ENCODE measurements at regions not wholly inside any gene's neighbourhood (a gene's known extent, or its start where the extent isn't known, plus 50 kb on each side); places are given as distances from the start of the nearest gene placed in this dataset.

GRCh38 chr4:58553031-58553430, 1442.8 kb upstream of the IGFBP7 start:
- no peaks in the 10 kb centered on the region for H3K27me3 Mint-ChIP-seq (ENCODE audit: insufficient read depth, unreplicated experiment)
- no peak for DNase-seq

GRCh38 chr4:58551676-58552075, 1441.5 kb upstream of the IGFBP7 start:
- no peak overlapping the region for H3K27ac Mint-ChIP-seq (ENCODE audit: unreplicated experiment)
- Histone ChIP-seq H3K9me3 (no peaks in the 10 kb centered on the region), H3K27me3 (replicated peaks; ENCODE audit: control insufficient read depth, insufficient read depth, low read length) (no peaks in the 10 kb centered on the region), H3K4me3 (ENCODE audit: low read depth, low read length) (no peak overlapping the region), H3K4me1 (no peaks in the 10 kb centered on the region), H3K36me3 (ENCODE audit: control insufficient read depth, insufficient read depth, low read length) (no peaks in the 10 kb centered on the region)
- no peaks in the 10 kb centered on the region for H3K36me3 Mint-ChIP-seq (ENCODE audit: insufficient read depth, unreplicated experiment)
- no peak for DNase-seq
- H3K4me3 Mint-ChIP-seq (ENCODE audit: unreplicated experiment) = no peak overlapping the region
- H3K27me3 Mint-ChIP-seq (ENCODE audit: insufficient read depth, unreplicated experiment) = no peaks in the 10 kb centered on the region
- TF ChIP-seq CTCF (IDR thresholded peaks at IDR 0.05; ENCODE audit: insufficient read depth in 1 of 2, low read depth in 1 of 2, low read length in 1 of 2, severe bottlenecking in 1 of 2, unreplicated experiment in 1 of 2) = no peak
- H3K9me3 Mint-ChIP-seq (ENCODE audit: unreplicated experiment) = no peaks in the 10 kb centered on the region
- BruUV-seq (replicated peaks) = no TSS peak
- no peaks in the 10 kb centered on the region for H3K4me1 Mint-ChIP-seq (ENCODE audit: low read depth, unreplicated experiment)
- POLR2A ChIA-PET = no interaction called here
- CTCF ChIA-PET = no interaction called here
- intact Hi-C loops (cut with micrococcal nuclease; ENCODE audit: unreplicated experiment) = no loop called here

More at GRCh38 chr4:58553031-58553430, 1442.8 kb upstream of the IGFBP7 start:
- Histone ChIP-seq H3K36me3 (ENCODE audit: control insufficient read depth, insufficient read depth, low read length) (no peaks in the 10 kb centered on the region), H3K9me3 (no peaks in the 10 kb centered on the region), H3K4me1 (no peaks in the 10 kb centered on the region), H3K27me3 (replicated peaks; ENCODE audit: control insufficient read depth, insufficient read depth, low read length) (no peaks in the 10 kb centered on the region), H3K4me3 (ENCODE audit: low read depth, low read length) (no peak overlapping the region)
- BruUV-seq (replicated peaks) = no TSS peak
- no peak overlapping the region for H3K4me3 Mint-ChIP-seq (ENCODE audit: unreplicated experiment)
- no peak for TF ChIP-seq CTCF (IDR thresholded peaks at IDR 0.05; ENCODE audit: insufficient read depth in 1 of 2, low read depth in 1 of 2, low read length in 1 of 2, severe bottlenecking in 1 of 2, unreplicated experiment in 1 of 2)
- no peak overlapping the region for H3K27ac Mint-ChIP-seq (ENCODE audit: unreplicated experiment)
- no peaks in the 10 kb centered on the region for H3K4me1 Mint-ChIP-seq (ENCODE audit: low read depth, unreplicated experiment)
- ChIA-PET CTCF (no interaction called here), POLR2A (no interaction called here)
- H3K9me3 Mint-ChIP-seq (ENCODE audit: unreplicated experiment) = no peaks in the 10 kb centered on the region
- intact Hi-C loops (cut with micrococcal nuclease; ENCODE audit: unreplicated experiment) = no loop called here
- H3K36me3 Mint-ChIP-seq (ENCODE audit: insufficient read depth, unreplicated experiment) = no peaks in the 10 kb centered on the region

- H3K4me3 Mint-ChIP-seq (ENCODE audit: unreplicated experiment) = no peak overlapping the region
- no peaks in the 10 kb centered on the region for H3K9me3 Mint-ChIP-seq (ENCODE audit: unreplicated experiment)
- intact Hi-C loops (cut with micrococcal nuclease; ENCODE audit: unreplicated experiment) = no loop called here
- no peak for TF ChIP-seq CTCF (IDR thresholded peaks at IDR 0.05; ENCODE audit: insufficient read depth in 1 of 2, low read depth in 1 of 2, low read length in 1 of 2, severe bottlenecking in 1 of 2, unreplicated experiment in 1 of 2)
- H3K36me3 ChIP-seq (ENCODE audit: control insufficient read depth, insufficient read depth, low read length) = no peaks in the 10 kb centered on the region
- ChIA-PET POLR2A (no interaction called here), CTCF (no interaction called here)
- no peaks in the 10 kb centered on the region for H3K9me3 ChIP-seq
- DNase-seq = no peak
- H3K27ac Mint-ChIP-seq (ENCODE audit: unreplicated experiment) = no peak overlapping the region
- no peak overlapping the region for H3K4me3 ChIP-seq (ENCODE audit: low read depth, low read length)
- H3K27me3 ChIP-seq (replicated peaks; ENCODE audit: control insufficient read depth, insufficient read depth, low read length) = no peaks in the 10 kb centered on the region
- no peaks in the 10 kb centered on the region for H3K4me1 Mint-ChIP-seq (ENCODE audit: low read depth, unreplicated experiment)
- H3K4me1 ChIP-seq = no peaks in the 10 kb centered on the region
- H3K27me3 Mint-ChIP-seq (ENCODE audit: insufficient read depth, unreplicated experiment) = no peaks in the 10 kb centered on the region
- H3K36me3 Mint-ChIP-seq (ENCODE audit: insufficient read depth, unreplicated experiment) = no peaks in the 10 kb centered on the region
- BruUV-seq (replicated peaks) = no TSS peak
Measured at GRCh38 chr4:58543465-58543864, 1433.3 kb upstream of the IGFBP7 start.

Data from Caco-2 (cell line).